Loucy (cell line): ENCODE measurements at regions not wholly inside any gene's neighbourhood (a gene's known extent, or its start where the extent isn't known, plus 50 kb on each side); places are given as distances from the start of the nearest gene placed in this dataset.

Experiments used
- H2AFZ ChIP-seq: fragments of 200-600 bp; sonication (generic); 2 replicates; pipeline ENCODE4 v1.6.0; 2016; ENCODE audit warnings: antibody characterized with exemption, mild to moderate bottlenecking, low read length, moderate library complexity
- H3F3A ChIP-seq: fragments of 200-600 bp; 2 replicates; pipeline ENCODE4 v1.6.0; 2016; ENCODE audit warnings: antibody characterized with exemption, low read depth, mild to moderate bottlenecking
- H3K27me3 ChIP-seq: fragments of 200-600 bp; sonication (generic); 2 replicates; pipeline ENCODE4 v1.6.1; 2014; ENCODE audit warnings: low read length, mild to moderate bottlenecking; ENCODE audit not compliant: insufficient read depth, poor library complexity, severe bottlenecking
- H3K36me3 ChIP-seq: fragments of 200-600 bp; sonication (generic); 2 replicates; pipeline ENCODE4 v1.6.1; 2016; ENCODE audit warnings: low read length; ENCODE audit not compliant: insufficient read depth
- H3K4me1 ChIP-seq: fragments of 200-600 bp; sonication (generic); 2 replicates; pipeline ENCODE4 v1.5.1; 2014; ENCODE audit warnings: low read length, mild to moderate bottlenecking; ENCODE audit not compliant: insufficient read depth, poor library complexity, severe bottlenecking
- H3K4me2 ChIP-seq: fragments of 200-600 bp; sonication (generic); 2 replicates; pipeline ENCODE4 v1.6.0; 2014; ENCODE audit warnings: antibody characterized with exemption, low read length, low read depth, mild to moderate bottlenecking; ENCODE audit not compliant: poor library complexity, severe bottlenecking
- H3K4me3 ChIP-seq: fragments of 200-600 bp; sonication (generic); 2 replicates; pipeline ENCODE4 v1.5.1; 2014; ENCODE audit warnings: low read length, mild to moderate bottlenecking, mixed read lengths; ENCODE audit not compliant: poor library complexity, severe bottlenecking
- H3K79me2 ChIP-seq: fragments of 200-600 bp; sonication (generic); 2 replicates; pipeline ENCODE4 v1.6.1; 2014; ENCODE audit warnings: low read length; ENCODE audit not compliant: insufficient read depth
- H3K9ac ChIP-seq: fragments of 200-600 bp; sonication (generic); 2 replicates; pipeline ENCODE4 v1.6.0; 2014; ENCODE audit warnings: mild to moderate bottlenecking, low read depth, low read length, moderate library complexity; ENCODE audit not compliant: poor library complexity, severe bottlenecking
- H3K9me2 ChIP-seq: fragments of 200-600 bp; sonication (generic); replicated peaks from 2 replicates; pipeline ENCODE4 v1.6.1; 2016; ENCODE audit warnings: low read depth, low read length, mixed read lengths
- H3K9me3 ChIP-seq: fragments of 200-600 bp; sonication (generic); 2 replicates; pipeline ENCODE4 v1.6.1; 2014; ENCODE audit warnings: mild to moderate bottlenecking, antibody characterized with exemption, low read length, low read depth; ENCODE audit not compliant: insufficient read depth
- H4K20me1 ChIP-seq: fragments of 200-600 bp; sonication (generic); 2 replicates; pipeline ENCODE4 v1.6.0; 2014; ENCODE audit warnings: antibody characterized with exemption, low read length, mild to moderate bottlenecking; ENCODE audit not compliant: insufficient read depth, poor library complexity, severe bottlenecking
- CTCF ChIP-seq: fragments of 200-600 bp; sonication (generic); conservative IDR thresholded peaks from 2 replicates; pipeline ENCODE4 v1.5.1; 2014; ENCODE audit warnings: mild to moderate bottlenecking, antibody characterized with exemption, low read length
- EZH2phosphoT487 ChIP-seq: fragments of 200-600 bp; IDR thresholded peaks from 2 replicates; pipeline ENCODE4 v1.6.1; 2018; ENCODE audit warnings: antibody characterized with exemption, mild to moderate bottlenecking, moderate library complexity, borderline replicate concordance

GRCh38 chr12:29044799-29045198, 104.3 kb upstream of the FAR2 start:
- Histone ChIP-seq H3K9me3 (no peaks in the 10 kb centered on the region), H3K4me3 (no peak overlapping the region), H3K4me2 (no peak overlapping the region), H3K9ac (no peak overlapping the region), H3F3A (no peaks in the 10 kb centered on the region), H3K79me2 (no peaks in the 10 kb centered on the region), H3K27me3 (no peaks in the 10 kb centered on the region), H3K4me1 (peaks cover 31% of the 10 kb centered on the region), H3K9me2 (no peaks in the 10 kb centered on the region), H2AFZ (no peak overlapping the region), H3K36me3 (no peaks in the 10 kb centered on the region), H4K20me1 (no peaks in the 10 kb centered on the region)
- TF ChIP-seq EZH2phosphoT487 (no peak), CTCF (no peak)

GRCh38 chr12:29048787-29049186, 100.3 kb upstream of the FAR2 start:
- H3K36me3 ChIP-seq: no peaks in the 10 kb centered on the region
- no peak overlapping the region for H3K4me2 ChIP-seq
- H2AFZ ChIP-seq: no peak overlapping the region
- no peak overlapping the region for H3K4me3 ChIP-seq
- peaks cover 3% of the 10 kb centered on the region for H3K4me1 ChIP-seq
- no peaks in the 10 kb centered on the region for H3K79me2 ChIP-seq
- no peaks in the 10 kb centered on the region for H4K20me1 ChIP-seq
- H3K27me3 ChIP-seq: no peaks in the 10 kb centered on the region
- TF ChIP-seq EZH2phosphoT487 (no peak), CTCF (no peak)
- H3K9ac ChIP-seq: no peak overlapping the region
- no peaks in the 10 kb centered on the region for H3K9me2 ChIP-seq
- no peaks in the 10 kb centered on the region for H3F3A ChIP-seq
- no peaks in the 10 kb centered on the region for H3K9me3 ChIP-seq

- Histone ChIP-seq H3K4me1 (peaks cover 7% of the 10 kb centered on the region), H3K4me2 (no peak overlapping the region), H3F3A (no peaks in the 10 kb centered on the region), H3K9me3 (no peaks in the 10 kb centered on the region), H4K20me1 (no peaks in the 10 kb centered on the region), H3K9me2 (no peaks in the 10 kb centered on the region), H3K79me2 (no peaks in the 10 kb centered on the region), H3K27me3 (no peaks in the 10 kb centered on the region), H3K4me3 (no peak overlapping the region), H3K9ac (no peak overlapping the region), H2AFZ (no peak overlapping the region), H3K36me3 (no peaks in the 10 kb centered on the region)
- no peak for TF ChIP-seq EZH2phosphoT487
- TF ChIP-seq CTCF: no peak
These were observed 98.6 kb upstream of the FAR2 start for GRCh38 chr12:29050503-29050902.
